ENCODE measurements at regions not wholly inside any gene's neighbourhood (a gene's known extent, or its start where the extent isn't known, plus 50 kb on each side); places are given as distances from the start of the nearest gene placed in this dataset.
"Not testable (repeated sequence)": the region's sequence is repeated elsewhere in the genome, so short reads cannot be mapped to it uniquely, and the experiment has no call there.

DNA sequence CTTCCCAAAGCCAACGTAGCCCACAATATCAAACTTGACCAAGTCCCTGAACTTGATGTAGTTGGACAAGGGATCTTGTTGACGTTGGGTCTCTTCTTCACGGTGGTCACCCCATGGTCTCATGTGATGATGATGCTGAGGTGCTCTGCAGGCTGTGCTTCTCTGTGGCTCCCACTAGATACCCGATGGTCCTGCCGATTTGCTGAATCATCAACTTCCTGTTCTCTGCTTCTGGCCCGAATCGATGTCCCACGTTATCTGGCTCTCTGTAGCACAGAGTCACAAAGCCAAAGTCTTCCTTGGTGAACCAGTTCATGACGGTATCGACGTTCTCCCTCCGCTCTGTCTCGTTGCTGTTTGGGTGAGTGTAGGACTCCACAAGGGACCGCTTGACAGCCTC lies 201.0 kb downstream of the ADRA2C start:
- not testable (repeated sequence) for DNase-seq

DNA sequence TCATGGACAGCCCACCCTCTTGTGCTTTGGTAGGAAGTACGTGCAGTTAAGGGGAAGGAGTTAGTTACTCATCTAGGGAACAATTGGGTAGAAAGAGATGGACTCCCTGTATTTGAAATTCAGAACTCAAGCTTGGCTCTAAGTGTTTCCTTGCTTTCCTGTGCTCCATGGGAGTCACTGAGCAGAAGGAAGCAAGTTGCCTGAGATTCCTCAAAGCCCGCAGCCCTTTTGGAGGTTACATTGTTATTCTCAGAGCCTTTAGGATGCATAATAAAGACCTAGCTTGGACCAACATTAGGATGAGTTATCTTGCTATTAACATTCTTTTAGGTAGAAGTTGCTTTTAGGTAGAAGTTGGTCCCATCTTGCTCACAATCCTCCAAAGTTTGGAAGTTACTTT lies 206.4 kb downstream of the ADRA2C start:
- not testable (repeated sequence) for DNase-seq

DNA sequence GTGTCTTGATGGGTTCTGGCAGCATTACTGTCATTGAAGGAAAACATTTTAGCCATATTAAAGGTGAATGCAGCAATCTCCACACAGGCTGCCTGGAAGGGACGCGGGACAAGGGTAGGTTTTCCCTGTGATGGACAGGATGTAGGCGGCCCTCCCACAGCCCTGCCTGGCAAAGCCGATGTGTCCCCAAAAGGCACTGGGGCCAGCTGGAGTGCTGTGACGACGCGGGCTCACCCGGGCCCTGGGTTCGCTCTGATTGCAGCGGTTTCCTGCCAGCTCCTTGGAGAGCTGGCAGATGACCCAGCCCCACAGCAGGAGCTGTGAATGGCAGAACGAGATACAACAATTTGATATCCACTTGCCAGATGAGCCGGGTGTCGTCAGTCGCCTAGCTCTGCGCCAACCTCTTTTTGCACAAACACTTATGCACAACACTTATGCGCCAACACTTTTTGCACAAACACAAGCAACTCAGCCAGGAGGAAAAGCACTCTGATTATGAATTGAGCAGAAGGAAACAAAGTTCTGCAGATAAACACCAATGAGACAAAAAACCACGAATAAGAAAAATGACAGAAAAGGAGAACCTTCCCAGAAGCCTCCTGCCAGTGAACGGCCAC lies 207.5 kb downstream of the ADRA2C start:
- not testable (repeated sequence) for DNase-seq

DNA sequence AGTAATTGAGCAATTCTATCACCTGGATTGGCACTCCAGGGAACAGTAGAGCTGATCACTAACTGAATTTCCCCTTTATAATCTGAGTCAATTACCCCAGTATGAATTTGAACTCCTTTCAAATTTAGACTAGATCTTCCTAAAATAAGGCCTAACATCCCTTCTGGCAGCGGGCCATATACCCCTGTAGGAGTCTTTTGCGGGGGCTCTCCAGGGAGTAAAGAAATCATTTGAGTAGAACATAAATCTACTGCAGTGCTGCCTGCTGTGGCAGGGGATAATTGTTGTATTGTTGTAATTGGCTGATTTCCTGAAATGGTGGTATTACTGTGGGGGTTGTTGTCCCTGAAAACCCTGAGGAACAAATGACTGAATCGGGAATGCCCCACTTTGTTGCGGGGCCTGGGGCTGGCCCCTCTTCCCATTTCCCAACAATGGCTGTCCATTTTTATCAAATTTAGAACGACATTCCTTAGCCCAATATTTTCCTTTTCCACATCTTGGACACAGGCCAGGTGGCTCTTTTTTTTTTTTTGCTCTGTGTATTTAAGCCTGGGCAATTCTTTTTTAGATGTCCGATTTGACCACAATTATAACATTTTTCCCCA lies 217.4 kb downstream of the ADRA2C start:
- DNase-seq = not testable (repeated sequence)

DNA sequence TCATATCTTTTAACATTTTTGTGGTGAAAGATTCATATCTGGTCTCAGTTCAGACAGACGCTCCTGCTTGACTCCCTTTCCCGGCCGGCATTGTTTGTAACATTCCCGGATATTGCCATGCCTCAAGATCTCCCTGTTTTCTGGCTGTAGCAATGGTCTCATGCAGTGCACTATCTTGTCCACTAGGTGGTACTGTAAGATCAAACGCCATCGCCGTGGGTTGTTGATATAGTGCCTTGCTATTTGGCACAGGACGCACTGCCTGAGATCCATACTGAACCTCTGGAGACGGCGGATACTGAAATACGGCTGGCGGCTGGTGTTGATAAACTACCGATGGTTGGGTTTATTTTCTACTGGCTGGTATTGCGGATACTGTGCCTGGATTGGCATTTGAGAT lies 218.6 kb downstream of the ADRA2C start:
- not testable (repeated sequence) for DNase-seq

DNA sequence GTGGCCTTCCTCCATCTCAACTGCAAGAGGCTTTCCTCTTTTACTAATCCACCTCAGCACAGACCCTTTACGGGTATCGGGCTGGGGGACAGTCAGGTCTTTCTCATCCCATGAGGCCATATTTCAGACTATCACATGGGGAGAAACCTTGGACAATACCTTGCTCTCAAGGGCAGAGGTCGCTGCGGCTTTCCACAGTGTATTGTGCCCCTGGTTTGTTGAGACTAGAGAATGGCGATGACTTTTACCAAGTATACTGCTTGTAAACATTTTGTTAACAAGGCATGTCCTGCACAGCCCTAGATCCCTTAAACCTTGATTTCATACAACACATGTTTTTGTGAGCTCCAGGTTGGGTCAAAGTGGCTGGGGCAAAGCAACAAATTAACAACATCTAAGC lies 220.2 kb downstream of the ADRA2C start:
- not testable (repeated sequence) for DNase-seq

DNA sequence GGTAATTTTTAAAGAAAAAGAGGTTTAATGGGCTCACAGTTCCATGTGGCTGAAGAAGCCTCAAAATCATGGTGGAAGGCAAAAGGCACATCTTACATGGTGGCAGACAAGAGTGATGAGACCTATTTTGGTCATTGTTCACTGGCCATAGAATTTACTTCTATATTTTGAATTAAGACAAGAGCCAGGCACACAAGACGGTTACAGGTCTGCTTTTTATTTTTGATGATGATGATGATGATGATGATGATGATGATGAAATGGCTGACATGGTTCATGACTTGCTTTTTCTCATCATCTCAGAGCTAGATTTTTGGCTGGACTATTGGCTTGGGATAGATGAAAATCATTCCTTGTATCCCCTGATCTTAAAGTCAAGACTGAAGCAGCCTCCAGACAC lies 229.3 kb downstream of the OTOP1 start:
- not testable (repeated sequence) for DNase-seq

DNA sequence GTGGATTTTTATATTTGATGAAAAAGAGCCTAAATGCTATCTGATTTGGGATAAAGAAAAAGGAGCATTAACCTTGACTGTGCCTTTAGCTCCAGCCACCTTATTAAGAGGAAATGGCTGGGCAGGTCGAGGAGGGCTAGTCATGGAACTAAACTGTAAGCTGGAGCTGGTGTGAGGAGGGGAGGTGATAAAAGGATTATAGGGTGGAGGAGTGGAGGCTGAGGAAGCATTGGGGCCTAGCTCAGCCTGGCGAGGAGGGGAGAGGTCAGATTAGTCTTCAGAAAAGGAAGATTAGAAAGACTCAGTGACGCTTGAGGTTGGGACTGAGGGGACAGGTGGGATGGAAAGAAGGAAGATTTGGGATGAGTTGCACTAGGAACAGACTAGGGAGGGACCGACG lies 222.7 kb downstream of the OTOP1 start:
- not testable (repeated sequence) for DNase-seq

DNA sequence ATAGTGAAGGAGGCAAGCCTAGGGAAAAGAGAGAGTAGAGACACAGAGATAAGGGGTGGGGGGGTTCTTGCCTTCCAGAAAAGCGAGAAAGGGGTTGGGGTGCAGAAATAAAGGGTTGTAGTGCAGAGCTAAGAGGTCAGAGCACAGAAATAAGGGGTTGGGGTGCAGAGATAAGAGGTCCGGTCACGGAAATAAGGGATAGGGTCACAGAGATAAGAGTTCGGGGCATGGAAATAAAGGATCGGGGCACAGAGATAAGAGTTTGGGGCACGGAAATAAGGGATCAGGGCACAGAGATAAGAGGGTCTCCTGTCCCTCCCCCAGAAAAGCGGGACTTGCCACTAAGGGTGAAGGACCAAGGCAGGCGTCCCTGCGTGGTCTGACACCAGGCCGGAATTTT lies 222.0 kb downstream of the OTOP1 start:
- not testable (repeated sequence) for DNase-seq

DNA sequence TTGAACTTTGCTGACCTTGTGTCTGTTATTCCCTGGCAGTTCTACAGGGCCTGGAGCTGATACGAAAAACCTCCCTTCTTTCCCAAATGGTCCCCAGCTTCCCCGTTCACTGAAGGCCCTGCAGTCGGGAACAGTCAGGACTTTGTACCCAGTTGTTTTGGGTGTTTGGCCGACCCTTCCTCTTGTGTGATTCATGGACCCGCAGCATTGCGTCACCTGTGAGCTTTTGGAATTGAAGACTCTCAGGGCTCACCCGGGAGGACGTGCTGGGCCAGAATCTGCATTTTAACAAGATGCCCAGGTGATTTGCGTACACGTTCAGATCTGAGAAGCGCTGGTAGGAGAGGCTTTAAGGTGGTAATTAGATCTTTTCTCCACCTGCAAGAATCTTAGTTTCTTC lies 220.4 kb downstream of the OTOP1 start:
- DNase-seq = not testable (repeated sequence)

DNA sequence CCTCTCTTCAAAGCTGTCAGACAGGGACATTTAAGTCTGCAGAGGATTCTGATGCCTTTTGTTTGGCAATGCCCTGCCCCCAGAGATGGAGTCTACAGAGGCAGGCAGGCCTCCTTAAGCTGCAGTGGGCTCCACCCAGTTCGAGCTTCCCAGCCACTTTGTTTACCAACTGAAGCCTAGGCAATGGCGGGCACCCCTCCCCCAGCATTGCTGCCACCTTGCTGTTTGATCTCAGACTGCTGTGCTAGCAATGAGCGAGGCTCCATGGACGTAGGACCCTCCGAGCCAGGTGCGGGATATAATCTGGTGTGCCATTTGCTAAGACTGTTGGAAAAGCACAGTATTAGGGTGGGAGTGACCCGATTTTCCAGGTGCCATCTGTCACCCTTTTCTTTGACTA lies 207.7 kb downstream of the OTOP1 start:
- not testable (repeated sequence) for DNase-seq

DNA sequence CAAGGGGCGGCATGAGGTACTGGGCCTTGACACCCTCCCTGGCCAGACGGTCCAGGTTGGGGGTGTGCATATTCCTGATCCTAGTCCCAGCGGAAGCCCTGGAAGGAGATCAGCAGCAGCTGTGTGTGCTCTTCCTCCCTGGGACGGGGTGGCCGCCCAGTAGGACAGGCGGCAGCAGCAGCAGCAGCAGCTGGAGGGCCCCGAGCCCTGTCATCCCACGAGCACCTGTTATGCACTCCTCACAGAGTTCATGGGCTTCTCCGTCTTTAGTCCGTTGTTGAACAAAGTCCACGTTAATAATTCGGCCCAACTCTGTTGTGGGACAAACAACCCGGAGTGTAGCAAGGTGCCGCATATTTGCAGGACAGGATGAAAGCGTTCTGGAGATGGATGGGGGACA lies 205.6 kb downstream of the OTOP1 start:
- DNase-seq = not testable (repeated sequence)

DNA sequence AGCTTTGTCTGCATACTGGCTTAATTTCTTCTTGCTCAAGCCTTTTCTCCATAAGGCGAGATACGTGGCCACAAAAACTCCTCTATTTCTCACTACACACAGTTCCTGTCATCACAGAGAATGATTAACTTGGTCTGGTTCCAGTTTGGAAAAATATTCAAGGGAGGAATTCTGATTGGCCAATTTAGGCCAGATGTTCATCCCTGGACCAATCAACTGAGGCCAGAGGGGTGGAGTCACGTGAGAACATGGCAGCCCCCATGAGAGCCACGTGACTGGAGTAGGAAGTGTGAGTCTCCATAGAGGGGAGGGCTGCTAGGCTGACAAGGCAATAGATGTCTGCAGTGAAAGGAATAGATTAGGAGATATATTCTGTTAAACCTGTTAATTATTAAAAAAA lies 200.0 kb downstream of the OTOP1 start:
- not testable (repeated sequence) for DNase-seq

DNA sequence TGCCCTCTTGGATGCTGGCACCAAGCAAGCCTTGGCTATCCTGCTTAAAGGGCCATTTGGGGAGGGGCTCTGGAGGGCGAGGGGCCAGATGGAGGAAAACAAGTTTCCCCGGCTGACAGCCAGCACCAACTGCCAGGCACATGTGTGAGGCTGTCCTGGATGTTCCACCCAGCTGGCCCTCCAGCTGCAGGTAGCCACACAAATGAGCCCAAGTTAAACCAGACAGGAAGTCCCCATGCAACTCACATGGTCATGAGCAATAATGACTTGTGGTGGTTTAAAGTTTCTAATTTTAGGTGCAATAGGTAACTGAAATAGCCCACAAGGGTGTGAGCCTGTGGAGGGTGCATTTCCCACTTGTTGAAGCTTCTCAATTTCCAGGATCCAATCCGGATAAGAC lies 198.0 kb downstream of the OTOP1 start:
- not testable (repeated sequence) for DNase-seq

DNA sequence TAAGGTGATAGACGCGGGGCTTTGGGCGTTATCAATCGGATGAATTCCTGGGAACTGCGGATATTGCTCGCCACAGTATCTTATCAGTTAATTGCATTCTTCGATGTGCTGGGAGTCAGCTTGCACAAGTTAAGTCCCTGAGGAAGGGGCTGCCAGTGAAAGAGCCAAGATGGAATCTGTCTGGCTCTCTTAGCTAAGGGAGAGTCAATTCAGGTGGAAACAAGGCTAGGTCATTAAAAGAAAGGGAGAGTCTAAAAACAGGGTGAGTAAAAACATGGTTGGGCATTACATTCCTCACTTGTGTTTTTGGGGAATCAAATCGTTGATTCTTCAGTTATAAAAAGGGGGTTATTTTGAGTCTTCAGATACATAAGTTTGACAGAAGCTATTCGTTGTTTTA lies 196.2 kb downstream of the OTOP1 start:
- DNase-seq = not testable (repeated sequence)

DNA sequence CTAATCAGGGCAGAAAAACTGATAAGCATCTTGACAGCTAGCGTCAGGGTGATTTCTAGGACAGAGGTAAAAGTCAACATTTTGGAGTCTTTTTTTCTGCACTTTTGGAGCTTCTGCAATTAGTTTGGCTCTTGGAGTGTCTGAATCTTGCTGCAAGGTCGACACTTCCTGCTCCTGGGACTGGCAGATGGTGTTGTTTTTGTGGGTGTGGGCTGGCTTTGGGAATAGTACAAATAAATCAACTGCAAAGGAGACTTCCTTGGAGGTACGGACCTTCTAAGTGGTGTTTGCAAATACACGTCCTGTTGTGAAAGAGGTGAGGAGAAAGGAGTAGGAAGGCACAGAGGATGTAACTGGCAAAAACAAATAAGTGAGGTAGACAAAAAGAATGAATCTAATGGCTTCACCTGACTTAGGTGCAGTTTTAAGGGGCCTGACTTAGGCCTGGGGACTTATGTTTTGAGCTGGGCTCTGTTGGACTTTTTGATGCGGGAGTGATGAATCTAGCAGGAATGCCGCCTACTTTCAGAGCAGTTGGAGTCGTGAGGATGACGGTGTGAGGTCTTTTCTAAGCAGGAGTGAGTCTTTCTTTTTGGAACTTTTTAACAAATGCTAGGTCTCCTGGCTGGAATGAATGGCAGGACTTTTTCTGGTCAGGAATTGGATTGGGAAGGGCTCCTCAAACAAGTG lies 195.1 kb downstream of the OTOP1 start:
- DNase-seq = not testable (repeated sequence)

DNA sequence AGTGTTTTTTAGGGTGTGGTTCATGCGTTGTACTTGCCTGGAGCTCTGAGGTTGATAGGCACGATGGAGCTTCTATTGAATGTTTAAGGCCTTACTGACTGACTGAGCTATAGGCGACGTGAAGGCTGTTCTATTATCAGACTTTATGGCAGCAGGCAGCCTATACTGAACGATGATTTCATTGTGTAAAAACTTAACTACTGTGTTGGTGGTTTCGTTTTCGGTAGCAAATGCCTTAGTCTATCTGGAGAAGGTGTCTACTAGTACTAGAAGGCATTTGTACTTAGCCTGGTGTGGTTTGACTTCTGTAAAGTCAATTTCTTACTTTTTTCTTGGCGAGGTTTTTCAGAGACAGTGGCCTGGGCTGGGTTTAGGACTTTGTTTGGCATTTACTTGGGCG lies 194.4 kb downstream of the OTOP1 start:
- DNase-seq = not testable (repeated sequence)

DNA sequence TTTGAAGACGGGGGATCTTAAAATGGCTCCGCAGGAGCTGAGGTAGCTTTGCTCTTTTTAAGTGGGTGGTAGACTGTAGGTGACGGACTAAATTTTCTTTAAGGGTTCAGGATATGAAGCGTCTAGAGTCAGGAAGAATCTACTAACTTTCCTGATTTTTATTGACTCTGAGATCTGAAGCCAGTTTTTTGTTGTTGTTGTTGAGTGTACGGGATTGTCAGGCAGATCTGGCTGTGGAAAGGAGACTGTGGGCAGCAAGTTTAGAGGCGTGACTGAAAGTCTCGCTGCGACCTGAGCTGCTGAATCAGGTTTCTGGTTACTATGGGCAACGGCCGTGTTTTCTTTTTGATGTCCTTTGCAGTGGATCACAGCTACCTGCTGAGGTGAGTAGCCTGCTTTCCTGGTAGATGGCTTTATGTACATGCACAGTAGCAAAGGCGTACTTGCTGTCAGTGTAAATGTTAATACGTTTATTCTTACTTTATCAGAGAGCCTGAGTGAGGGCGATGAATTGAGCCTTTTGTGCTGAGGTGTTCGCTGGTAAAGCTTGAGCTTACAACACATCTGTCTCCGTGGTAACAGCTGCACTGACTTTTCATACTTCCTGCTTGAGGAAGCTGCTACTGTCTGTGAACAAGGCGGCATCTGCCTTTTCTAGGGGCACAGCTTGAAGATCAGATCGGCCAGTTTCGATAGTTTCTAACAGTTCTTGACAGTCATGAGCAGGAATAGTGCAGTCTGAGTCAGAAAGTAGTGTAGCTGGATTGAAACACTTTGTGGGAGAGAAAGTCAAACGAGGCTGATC lies 193.7 kb downstream of the OTOP1 start:
- DNase-seq = not testable (repeated sequence)

DNA sequence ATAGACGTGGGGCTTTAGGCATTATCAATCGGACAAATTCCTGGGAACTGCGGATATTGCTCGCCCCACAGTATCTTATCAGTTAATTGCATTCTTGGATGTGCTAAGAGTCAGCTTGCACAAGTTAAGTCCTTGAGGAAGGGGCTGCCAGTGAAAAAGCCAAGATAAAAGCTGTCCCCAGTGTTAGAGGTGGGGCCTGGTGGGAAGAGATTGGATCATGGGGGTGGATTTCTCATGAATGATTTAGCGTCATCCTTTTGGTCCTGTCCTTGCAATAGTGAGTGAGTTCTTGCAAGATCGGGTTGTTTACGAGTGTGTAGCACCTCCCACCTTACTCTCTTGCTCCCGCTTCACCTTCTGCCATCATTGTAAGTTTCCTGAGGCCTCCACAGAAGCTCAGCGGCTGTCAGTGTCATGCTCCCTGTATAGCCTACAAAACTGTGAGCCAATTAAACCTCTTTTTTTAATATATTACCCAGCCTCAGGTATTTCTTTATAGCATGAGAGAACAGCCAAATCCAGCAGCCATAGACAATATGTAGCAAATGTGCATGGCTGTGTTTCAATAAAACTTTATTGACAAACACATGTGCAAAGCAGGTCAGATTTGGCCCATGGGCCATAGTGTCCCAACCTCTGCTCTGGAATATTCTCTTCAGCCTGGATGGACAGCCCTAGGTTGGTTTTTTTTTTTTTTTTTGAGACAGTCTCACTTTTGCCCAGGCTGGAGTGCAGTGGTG lies 189.2 kb downstream of the OTOP1 start:
- not testable (repeated sequence) for DNase-seq

DNA sequence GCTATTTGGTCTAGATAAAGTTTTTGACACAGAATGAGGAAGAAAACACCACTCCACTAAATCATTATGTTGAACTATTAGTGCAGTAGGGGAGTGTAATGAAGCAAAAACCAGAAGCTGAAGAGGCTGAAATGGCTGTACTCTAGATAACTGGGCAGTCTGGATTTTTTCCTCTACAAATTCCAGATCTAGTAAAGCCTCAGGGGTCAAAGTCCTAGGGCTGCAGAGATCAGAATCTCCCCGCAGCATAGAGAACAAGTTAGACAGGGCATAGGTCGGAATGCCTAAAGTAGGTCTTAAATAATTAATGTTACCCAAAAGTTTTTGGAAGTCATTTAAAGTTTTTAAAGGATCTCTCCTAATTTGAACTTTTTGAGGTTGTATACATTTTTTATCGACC lies 180.9 kb downstream of the OTOP1 start:
- not testable (repeated sequence) for DNase-seq

DNA sequence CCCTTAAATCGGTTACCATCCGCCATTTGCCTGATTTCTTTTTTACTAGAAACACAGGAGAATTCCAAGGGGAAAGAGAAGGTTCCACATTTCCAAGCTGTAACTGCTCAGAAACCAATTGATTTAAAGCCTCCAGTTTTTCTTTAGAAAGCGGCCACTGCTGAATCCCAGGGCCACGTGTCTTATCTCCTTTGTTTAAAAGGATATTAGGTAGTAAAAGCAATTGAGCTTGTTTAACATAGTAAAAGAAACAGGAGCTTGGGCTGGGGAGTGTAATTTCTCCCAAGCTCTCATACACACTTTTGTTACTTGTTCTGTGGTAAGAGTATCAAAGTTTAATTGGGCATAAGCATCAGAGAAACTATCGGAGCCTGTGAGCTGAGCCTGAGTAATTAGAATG lies 180.0 kb downstream of the OTOP1 start:
- not testable (repeated sequence) for DNase-seq

DNA sequence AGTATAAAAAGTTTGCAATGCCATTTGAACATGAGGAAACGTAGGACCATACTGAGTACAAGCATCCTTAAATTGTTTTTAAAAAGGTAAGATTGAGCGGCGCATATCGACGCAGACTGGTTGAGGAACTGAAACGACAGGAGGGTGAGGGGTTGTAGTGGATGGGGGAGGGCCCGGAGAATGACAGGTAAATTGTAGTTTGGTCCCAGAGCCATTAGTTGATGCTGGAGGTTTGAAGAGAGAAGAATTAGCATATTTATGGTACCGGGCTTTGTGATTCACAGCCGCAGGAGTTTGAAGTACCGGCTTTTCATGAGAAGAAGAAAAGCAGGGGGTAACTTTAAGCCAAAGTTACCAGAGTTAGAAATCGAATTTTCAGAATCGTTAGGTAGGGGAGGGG lies 179.5 kb downstream of the OTOP1 start:
- DNase-seq = not testable (repeated sequence)

DNA sequence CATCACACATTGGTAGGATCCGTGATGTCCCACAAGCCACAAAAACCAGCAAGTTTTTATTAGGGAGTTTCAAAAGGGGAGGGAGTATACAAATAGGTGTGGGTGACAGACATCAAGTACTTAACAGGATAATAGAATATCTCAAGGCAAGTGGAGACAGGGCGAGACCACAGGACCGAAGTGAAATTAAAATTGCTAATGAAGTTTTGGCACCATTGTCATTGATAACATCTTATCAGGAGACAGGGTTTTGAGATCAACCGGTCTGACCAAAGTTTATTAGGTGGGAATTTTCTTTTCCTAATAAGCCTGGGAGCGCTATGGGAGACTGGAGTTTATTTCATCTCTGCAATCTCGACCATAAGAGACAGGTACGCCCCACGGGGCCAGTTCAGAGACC lies 178.5 kb downstream of the OTOP1 start:
- DNase-seq = not testable (repeated sequence)
